HG02938 (cell line): ENCODE measurements at regions not wholly inside any gene's neighbourhood (a gene's known extent, or its start where the extent isn't known, plus 50 kb on each side); places are given as distances from the start of the nearest gene placed in this dataset.
"Not testable (repeated sequence)": the region's sequence is repeated elsewhere in the genome, so short reads cannot be mapped to it uniquely, and the experiment has no call there.

Experiments used
- ATAC-seq: cut with Tn5 transposase; IDR thresholded peaks from one replicate; pipeline ENCODE4 v1.9.1; 2021; ENCODE audit warnings: mild to moderate bottlenecking, moderate library complexity; ENCODE audit not compliant: unreplicated experiment

GRCh38 chr2:37802211-37802752, 122.8 kb upstream of the RMDN2 start:
- no peak for ATAC-seq

- ATAC-seq = no peak
Observed at GRCh38 chr2:37802899-37803379, 122.1 kb upstream of the RMDN2 start.

GRCh38 chr2:37806004-37806403, 119.1 kb upstream of the RMDN2 start:
- not testable (repeated sequence) for ATAC-seq

- no peak for ATAC-seq
Observed at GRCh38 chr2:37809525-37809924, 115.6 kb upstream of the RMDN2 start.

GRCh38 chr2:37809931-37810570, 115.0 kb upstream of the RMDN2 start:
- no peak for ATAC-seq

- ATAC-seq = no peak
Observed at GRCh38 chr2:37812414-37812813, 112.7 kb upstream of the RMDN2 start.

GRCh38 chr2:37812941-37813730, 112.0 kb upstream of the RMDN2 start:
- ATAC-seq = no peak

GRCh38 chr2:37816036-37816435, 109.1 kb upstream of the RMDN2 start:
- ATAC-seq = no peak

- ATAC-seq = no peak
Observed at GRCh38 chr2:37816686-37817085, 108.4 kb upstream of the RMDN2 start.

GRCh38 chr2:37819186-37819585, 105.9 kb upstream of the RMDN2 start:
- no peak for ATAC-seq

GRCh38 chr2:37820471-37820986, 104.6 kb upstream of the RMDN2 start:
- no peak for ATAC-seq

GRCh38 chr2:37825586-37825985, 99.5 kb upstream of the RMDN2 start:
- no peak for ATAC-seq

- ATAC-seq = no peak
Observed at GRCh38 chr2:37826611-37827010, 98.5 kb upstream of the RMDN2 start.

- ATAC-seq = no peak
Observed at GRCh38 chr2:37827455-37827854, 97.6 kb upstream of the RMDN2 start.

GRCh38 chr2:37827911-37828511, 97.1 kb upstream of the RMDN2 start:
- ATAC-seq = no peak

- no peak for ATAC-seq
Observed at GRCh38 chr2:37829202-37829601, 95.9 kb upstream of the RMDN2 start.

GRCh38 chr2:37829616-37830395, 95.3 kb upstream of the RMDN2 start:
- ATAC-seq = no peak

GRCh38 chr2:37830636-37831035, 94.5 kb upstream of the RMDN2 start:
- ATAC-seq = no peak

- no peak for ATAC-seq
Observed at GRCh38 chr2:37831081-37831780, 93.9 kb upstream of the RMDN2 start.

GRCh38 chr2:37832590-37833197, 92.4 kb upstream of the RMDN2 start:
- peak; percentile 60 for ATAC-seq
